ENCODE measurements at regions not wholly inside any gene's neighbourhood (a gene's known extent, or its start where the extent isn't known, plus 50 kb on each side); places are given as distances from the start of the nearest gene placed in this dataset.
A peak's percentile ranks its signal among the peaks of the same experiment; 100 is the strongest.

- DNase-seq (ENCODE audit: low read depth), result no peak
Measured at GRCh38 chr18:73859837-73860397, 287.7 kb downstream of the FBXO15 start.

- DNase-seq (ENCODE audit: low read depth), result no peak
Measured at GRCh38 chr18:73852789-73853549, 294.7 kb downstream of the FBXO15 start.

- no peak for DNase-seq (ENCODE audit: low read depth)
Measured at GRCh38 chr18:73850782-73851181, 296.9 kb downstream of the FBXO15 start.

GRCh38 chr18:73848656-73849055 lies 299.0 kb downstream of the FBXO15 start:
- DNase-seq (ENCODE audit: low read depth), result no peak

- no peak for DNase-seq (ENCODE audit: low read depth)
Measured at GRCh38 chr18:73843455-73843854, 304.2 kb downstream of the FBXO15 start.

GRCh38 chr18:73842795-73843394 lies 304.7 kb downstream of the FBXO15 start:
- DNase-seq (ENCODE audit: low read depth), result peak; percentile 7

- DNase-seq (ENCODE audit: low read depth), result no peak
Measured at GRCh38 chr18:73841661-73842060, 306.0 kb downstream of the FBXO15 start.

GRCh38 chr18:73840319-73840945 lies 307.2 kb downstream of the FBXO15 start:
- no peak for DNase-seq (ENCODE audit: low read depth)

- no peak for DNase-seq (ENCODE audit: low read depth)
Measured at GRCh38 chr18:73839441-73839840, 308.2 kb downstream of the FBXO15 start.

- no peak for DNase-seq (ENCODE audit: low read depth)
Measured at GRCh38 chr18:73838107-73838506, 309.5 kb downstream of the FBXO15 start.

GRCh38 chr18:73835656-73836364 lies 311.8 kb downstream of the FBXO15 start:
- no peak for DNase-seq (ENCODE audit: low read depth)

DNA sequence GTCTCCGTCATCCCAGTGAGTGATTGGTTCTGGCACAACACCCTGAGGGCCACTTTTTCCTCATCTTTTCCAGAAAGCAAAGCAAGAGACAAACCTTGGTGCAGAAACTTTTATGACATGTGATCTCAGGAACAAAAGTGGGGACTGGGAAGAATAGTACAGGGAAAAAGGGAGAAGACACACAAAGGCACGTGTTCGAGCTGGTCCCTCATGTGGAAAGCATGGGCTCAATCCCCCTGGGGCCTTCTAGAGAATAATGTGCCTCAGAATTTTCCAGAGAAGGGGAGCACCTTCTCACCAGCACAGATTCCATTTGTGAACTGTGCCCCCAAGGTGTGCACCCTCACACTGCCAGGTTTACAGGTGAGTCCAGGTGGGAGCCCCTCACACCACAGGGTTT lies 312.6 kb downstream of the FBXO15 start:
- DNase-seq (ENCODE audit: low read depth), result no peak

GRCh38 chr18:73831688-73832087 lies 315.9 kb downstream of the FBXO15 start:
- no peak for DNase-seq (ENCODE audit: low read depth)

DNA sequence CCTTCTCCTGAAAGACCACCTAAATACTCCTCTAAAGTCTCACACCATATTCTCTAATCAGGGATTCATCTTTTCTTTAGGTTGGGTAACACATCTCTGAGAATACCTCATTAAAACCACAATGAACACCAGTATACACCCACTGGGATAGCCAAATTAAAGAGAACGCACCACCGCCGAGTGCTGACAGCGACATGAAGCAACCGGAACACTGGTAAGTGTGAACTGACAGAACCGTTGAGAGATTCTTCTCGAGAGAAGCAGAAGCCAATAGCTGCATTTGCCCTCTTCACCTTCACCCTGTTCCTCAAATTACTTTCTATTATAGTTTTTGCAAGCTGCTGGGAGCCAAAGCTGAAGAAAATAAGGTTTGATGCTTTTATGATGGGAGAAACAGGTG lies 318.5 kb downstream of the FBXO15 start:
- DNase-seq (ENCODE audit: low read depth), result no peak

DNA sequence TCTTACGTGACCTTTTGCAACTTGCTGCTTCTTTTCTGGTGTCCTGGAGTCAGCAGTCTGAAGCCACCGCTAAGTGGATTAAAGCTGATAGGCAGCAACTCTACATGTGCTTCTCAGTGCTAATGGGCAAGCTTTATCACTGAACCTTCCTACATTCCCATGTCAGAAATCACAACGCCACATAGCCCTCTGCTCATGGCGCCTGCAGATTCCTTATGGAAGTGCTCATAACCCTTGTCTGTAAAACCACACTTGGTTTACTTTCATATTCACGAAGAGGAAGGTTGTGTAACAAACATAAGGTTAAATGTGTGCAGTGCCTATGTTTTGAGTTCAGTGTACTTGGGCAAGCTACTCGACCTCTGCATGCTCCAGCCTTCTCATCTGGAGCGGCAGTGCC lies 319.8 kb downstream of the FBXO15 start:
- no peak for DNase-seq (ENCODE audit: low read depth)

DNA sequence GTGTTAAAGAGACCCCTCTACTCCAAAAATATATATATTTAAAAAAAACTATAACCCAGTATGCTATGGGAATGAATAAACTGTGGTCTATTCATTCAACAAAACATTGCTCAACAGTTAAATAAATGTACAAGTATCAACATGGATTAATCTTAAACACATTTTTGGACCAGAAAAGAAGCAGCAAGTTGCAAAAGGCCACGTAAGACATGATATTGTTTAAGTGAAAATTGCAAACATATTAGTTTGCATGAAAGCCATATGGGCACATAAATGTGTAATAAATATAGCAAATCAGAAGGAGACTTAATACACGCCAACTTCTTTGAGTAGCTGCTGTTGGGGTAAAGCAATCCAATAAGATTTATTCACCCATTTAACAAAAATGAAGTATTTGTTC lies 321.5 kb downstream of the FBXO15 start:
- no peak for DNase-seq (ENCODE audit: low read depth)

DNA sequence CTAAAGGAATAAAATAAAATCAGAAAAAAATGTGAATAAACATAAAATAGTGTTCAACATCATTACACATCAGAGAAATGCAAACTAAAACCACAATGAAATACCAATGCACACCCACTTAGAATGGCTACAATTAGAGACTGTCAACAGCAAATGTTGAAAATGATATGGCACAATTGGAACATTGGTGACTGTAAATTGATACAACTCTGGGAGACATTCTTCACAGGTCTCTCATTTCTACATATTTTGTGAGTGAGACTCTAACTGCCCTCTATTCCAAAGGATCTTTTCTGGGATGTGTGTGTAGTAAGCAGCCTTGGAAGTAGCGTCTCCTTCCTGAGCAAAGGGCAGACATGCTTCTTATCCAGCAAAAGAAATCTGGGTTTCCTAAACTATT lies 323.0 kb downstream of the FBXO15 start:
- no peak for DNase-seq (ENCODE audit: low read depth)

- DNase-seq (ENCODE audit: low read depth), result no peak
Measured at GRCh38 chr18:73812423-73812822, 335.2 kb downstream of the FBXO15 start.

DNA sequence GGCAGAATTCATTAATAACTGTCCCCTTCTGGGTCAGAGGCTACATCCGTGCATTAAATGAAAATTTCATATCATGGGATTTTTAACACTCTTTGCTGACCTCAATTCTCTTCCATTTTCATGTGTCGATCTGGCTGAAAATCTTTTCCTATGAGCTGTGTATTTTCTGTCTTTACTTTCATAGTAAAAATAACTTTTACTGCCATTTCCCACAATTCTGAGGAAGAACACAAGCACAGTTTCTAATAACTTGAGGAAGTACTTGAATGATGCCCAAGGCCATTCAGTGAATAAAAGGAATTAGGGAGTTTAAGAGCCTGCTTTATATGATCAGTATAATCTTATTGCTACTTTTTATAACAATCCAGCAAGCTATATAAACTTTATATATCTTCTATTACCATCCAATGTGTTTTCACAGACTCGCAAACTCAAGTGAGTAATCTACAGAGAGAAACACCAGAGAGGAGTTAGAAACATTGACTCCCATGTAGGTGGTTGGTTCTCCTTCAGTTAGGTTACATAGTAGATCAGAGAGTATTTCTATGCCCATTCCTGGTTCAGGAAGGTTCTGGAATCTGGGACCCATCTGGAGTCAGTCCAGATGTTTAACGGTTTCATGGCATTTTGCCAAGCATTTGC lies 340.0 kb downstream of the FBXO15 start:
- DNase-seq (ENCODE audit: low read depth), result no peak

DNA sequence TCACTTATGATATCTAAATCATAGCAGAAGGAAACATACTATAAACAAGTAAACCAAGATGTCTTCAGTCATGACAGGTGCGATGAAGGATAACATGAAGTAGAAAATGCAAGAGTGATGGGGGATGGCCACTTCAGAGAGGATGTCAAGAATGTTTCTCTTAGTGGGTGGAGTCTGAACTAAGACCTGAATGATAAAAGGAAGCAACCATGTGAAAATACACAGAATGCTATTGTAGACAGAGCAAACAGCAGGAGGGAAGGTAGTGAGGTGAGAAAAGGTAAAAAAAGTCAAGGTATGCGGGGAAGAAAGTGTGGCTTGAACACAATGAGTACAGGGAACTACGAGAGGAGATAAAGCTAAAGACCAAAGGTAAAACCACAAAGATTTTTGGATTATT lies 341.6 kb downstream of the FBXO15 start:
- DNase-seq (ENCODE audit: low read depth), result no peak

DNA sequence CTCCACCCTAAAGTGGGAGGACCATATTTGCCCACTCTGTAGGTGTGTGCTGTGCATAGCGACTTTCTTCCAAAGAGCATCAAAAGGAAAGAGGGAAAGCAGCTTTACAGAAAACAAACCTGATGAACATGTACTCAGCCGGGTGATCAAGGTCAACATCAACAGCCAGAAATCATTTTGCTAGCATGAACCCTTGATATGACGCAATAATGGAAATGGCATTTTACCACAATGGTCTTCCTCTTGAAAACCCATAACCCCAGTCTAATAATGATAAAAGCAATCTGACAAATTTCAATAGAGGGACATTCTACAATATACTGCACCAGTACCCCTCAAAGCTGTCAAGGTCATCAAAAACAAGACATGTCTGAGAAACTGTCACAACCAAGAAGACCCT lies 350.2 kb downstream of the FBXO15 start:
- no peak for DNase-seq (ENCODE audit: low read depth)

- no peak for DNase-seq (ENCODE audit: low read depth)
Measured at GRCh38 chr18:73793386-73793785, 354.2 kb downstream of the FBXO15 start.

Data from LHCN-M2 (cell line).